Sigmoid colon (tissue), 3 donors: ENCODE measurements at regions not wholly inside any gene's neighbourhood (a gene's known extent, or its start where the extent isn't known, plus 50 kb on each side); places are given as distances from the start of the nearest gene placed in this dataset.

Source experiments
- POLR2A ChIP-seq, 2 donors: fragments of 450-650 bp; IDR thresholded peaks; one replicate each; pipeline ENCODE4 v1.6.1; 2016; ENCODE audit warnings: antibody characterized with exemption in 2 of 2, mild to moderate bottlenecking in 2 of 2, moderate library complexity in 2 of 2
- TF ChIP-seq, protein P1 (sequence below), 4 experiments: fragments of 450-650 bp in 3 of 4; fragments of 200-600 bp in 1 of 4; IDR thresholded peaks; one replicate each; pipeline ENCODE4 v1.5.1; 2016 to 2019; ENCODE audit warnings: antibody characterized with exemption in 4 of 4, mild to moderate bottlenecking in 3 of 4, moderate library complexity in 2 of 4

DNA sequence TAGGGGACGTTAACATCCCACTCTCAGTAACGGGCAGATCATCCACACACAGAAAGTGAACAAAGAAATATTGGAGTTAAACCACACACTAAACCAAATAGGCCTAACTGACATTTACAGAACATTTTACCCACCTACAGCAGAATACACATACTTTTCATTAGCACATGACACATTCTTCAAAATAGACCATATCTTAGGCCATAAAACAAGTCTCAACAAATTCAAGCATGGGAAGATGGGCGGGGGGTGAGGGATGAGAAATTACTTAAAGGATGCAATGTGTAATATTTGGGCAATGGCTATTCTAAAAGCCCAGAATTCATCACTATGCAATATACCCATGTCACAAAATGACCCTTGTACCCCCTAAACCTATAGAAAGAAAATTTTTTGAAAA, 226.2 kb downstream of the ATPSCKMT start:
- no peak for TF ChIP-seq POLR2A (IDR thresholded peaks at IDR 0.05)
- TF ChIP-seq, protein P1, sequence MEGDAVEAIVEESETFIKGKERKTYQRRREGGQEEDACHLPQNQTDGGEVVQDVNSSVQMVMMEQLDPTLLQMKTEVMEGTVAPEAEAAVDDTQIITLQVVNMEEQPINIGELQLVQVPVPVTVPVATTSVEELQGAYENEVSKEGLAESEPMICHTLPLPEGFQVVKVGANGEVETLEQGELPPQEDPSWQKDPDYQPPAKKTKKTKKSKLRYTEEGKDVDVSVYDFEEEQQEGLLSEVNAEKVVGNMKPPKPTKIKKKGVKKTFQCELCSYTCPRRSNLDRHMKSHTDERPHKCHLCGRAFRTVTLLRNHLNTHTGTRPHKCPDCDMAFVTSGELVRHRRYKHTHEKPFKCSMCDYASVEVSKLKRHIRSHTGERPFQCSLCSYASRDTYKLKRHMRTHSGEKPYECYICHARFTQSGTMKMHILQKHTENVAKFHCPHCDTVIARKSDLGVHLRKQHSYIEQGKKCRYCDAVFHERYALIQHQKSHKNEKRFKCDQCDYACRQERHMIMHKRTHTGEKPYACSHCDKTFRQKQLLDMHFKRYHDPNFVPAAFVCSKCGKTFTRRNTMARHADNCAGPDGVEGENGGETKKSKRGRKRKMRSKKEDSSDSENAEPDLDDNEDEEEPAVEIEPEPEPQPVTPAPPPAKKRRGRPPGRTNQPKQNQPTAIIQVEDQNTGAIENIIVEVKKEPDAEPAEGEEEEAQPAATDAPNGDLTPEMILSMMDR (IDR thresholded peaks at IDR 0.05) = no peak
